HepG2 (cell line): ENCODE measurements at regions not wholly inside any gene's neighbourhood (a gene's known extent, or its start where the extent isn't known, plus 50 kb on each side); places are given as distances from the start of the nearest gene placed in this dataset.
A peak's percentile ranks its signal among the peaks of the same experiment; 100 is the strongest.

Source experiments
- ATF1 ChIP-seq: IDR thresholded peaks from 2 replicates; pipeline ENCODE4 v1.6.1; 2016; ENCODE audit warnings: mild to moderate bottlenecking, control low read depth
- CHCHD3 ChIP-seq: sonication (generic); formaldehyde crosslinking; IDR thresholded peaks from 2 replicates; pipeline ENCODE4 v1.8.0; 2022; ENCODE audit warnings: mild to moderate bottlenecking, missing genetic modification reagents, moderate library complexity
- HOMEZ ChIP-seq: IDR thresholded peaks from 2 replicates; pipeline ENCODE4 v1.6.1; 2016; ENCODE audit warnings: low read depth
- ISX ChIP-seq: sonication (generic); formaldehyde crosslinking; conservative IDR thresholded peaks from 2 replicates; pipeline ENCODE4 v1.5.0; 2020; ENCODE audit warnings: missing genetic modification reagents
- KLF9 ChIP-seq: IDR thresholded peaks from 2 replicates; pipeline ENCODE4 v1.6.1; 2016; ENCODE audit warnings: low read depth
- MXD3 ChIP-seq: IDR thresholded peaks from 2 replicates; pipeline ENCODE4 v1.6.1; 2016; ENCODE audit warnings: mild to moderate bottlenecking, missing biosample characterization, missing genetic modification reagents
- RFXANK ChIP-seq: IDR thresholded peaks from 2 replicates; pipeline ENCODE4 v1.6.1; 2016
- SALL1 ChIP-seq: sonication (generic); formaldehyde crosslinking; IDR thresholded peaks from 2 replicates; pipeline ENCODE4 v1.8.0; 2022; ENCODE audit warnings: mild to moderate bottlenecking, missing genetic modification reagents
- ZNF235 ChIP-seq: sonication (generic); formaldehyde crosslinking; IDR thresholded peaks from 2 replicates; pipeline ENCODE4 v1.8.1; 2023; ENCODE audit warnings: mild to moderate bottlenecking, missing genetic modification reagents, borderline replicate concordance
- ZNF274 ChIP-seq: sonication (generic); formaldehyde crosslinking; IDR thresholded peaks from 2 replicates; pipeline ENCODE4 v1.5.1; 2020; ENCODE audit warnings: mild to moderate bottlenecking, missing genetic modification reagents
- ZNF33B ChIP-seq: sonication (generic); formaldehyde crosslinking; IDR thresholded peaks from 2 replicates; pipeline ENCODE4 v1.5.1; 2020; ENCODE audit warnings: mild to moderate bottlenecking, missing genetic modification reagents
- ZNF605 ChIP-seq: sonication (generic); formaldehyde crosslinking; IDR thresholded peaks from 2 replicates; pipeline ENCODE4 v1.8.0; 2022; ENCODE audit warnings: mild to moderate bottlenecking, missing genetic modification reagents
- ZNF691 ChIP-seq: sonication (generic); formaldehyde crosslinking; IDR thresholded peaks from 2 replicates; pipeline ENCODE4 v1.4.0; 2020; ENCODE audit warnings: missing genetic modification reagents, low read depth, mild to moderate bottlenecking, borderline replicate concordance

- no peak; the same call in 1 of the 2 replicates for TF ChIP-seq ZNF33B (CRISPR knock-in tag)
- TF ChIP-seq ZNF235 (CRISPR knock-in tag): no peak
- peak; percentile 60 for TF ChIP-seq SALL1
- no peak; the same call in 1 of the 2 replicates for TF ChIP-seq KLF9 (CRISPR knock-in tag)
- TF ChIP-seq CHCHD3 (CRISPR knock-in tag): no peak
- peak; percentile 98 for TF ChIP-seq HOMEZ (CRISPR knock-in tag)
- TF ChIP-seq ZNF691 (CRISPR knock-in tag): peak; percentile 25; the same call in 1 of the 2 replicates
- TF ChIP-seq MXD3 (CRISPR knock-in tag): peak; percentile 47; the same call in 1 of the 2 replicates
- TF ChIP-seq ATF1 (CRISPR knock-in tag): peak; percentile 75; the same call in 1 of the 2 replicates
- no peak for TF ChIP-seq ISX
- TF ChIP-seq ZNF605 (CRISPR knock-in tag): peak; percentile 81; the same call in 1 of the 2 replicates
- TF ChIP-seq ZNF274 (CRISPR knock-in tag): peak; percentile 81; the same call in 1 of the 2 replicates
- TF ChIP-seq RFXANK (CRISPR knock-in tag): peak; percentile 8; the same call in 1 of the 2 replicates
Observed at GRCh38 chr14:22699801-22700564, 55.8 kb upstream of the OR6J1 start (continued).
